ENCODE measurements at regions not wholly inside any gene's neighbourhood (a gene's known extent, or its start where the extent isn't known, plus 50 kb on each side); places are given as distances from the start of the nearest gene placed in this dataset.

- Histone ChIP-seq H3K9me1 (replicated peaks; ENCODE audit: control insufficient read depth, extremely low read depth, insufficient read depth, low read length) (no peaks in the 10 kb centered on the region), H3K4me2 (ENCODE audit: insufficient read depth, low read length) (no peak overlapping the region)
- CTCF ChIA-PET = interaction anchor here (0.7 to 1.4 kb wide), 4 partner anchors 10 to 371 kb away, joined by 3 to 5 read pairs (median 4); partner anchors contain the start of gene PTGS2
Observed at GRCh38 chr1:186615332-186615731, 64.9 kb downstream of the PTGS2 start.

More at GRCh38 chr1:186615332-186615731, 64.9 kb downstream of the PTGS2 start:
- Histone ChIP-seq H3K27ac (ENCODE audit: insufficient read depth, low read depth, low read length) (no peak overlapping the region), H3K36me3 (ENCODE audit: control insufficient read depth in 2 of 2, extremely low read depth in 1 of 2, insufficient read depth in 2 of 2, low read length in 2 of 2) (no peaks in the 10 kb centered on the region), H3K79me2 (ENCODE audit: control insufficient read depth, insufficient read depth, low read length) (no peaks in the 10 kb centered on the region), H3K9me3 (replicated peaks; ENCODE audit: control insufficient read depth, insufficient read depth, low read length) (no peaks in the 10 kb centered on the region), H2AFZ (ENCODE audit: low read depth, low read length) (peak overlapping the region; percentile 19), H3K9ac (replicated peaks; ENCODE audit: extremely low read depth, insufficient read depth, low read length) (no peak overlapping the region), H3K27me3 (ENCODE audit: control insufficient read depth in 2 of 2, insufficient read depth in 2 of 2, low read length in 2 of 2) (no peaks in the 10 kb centered on the region), H3K4me3 (replicated peaks in 1 of 3; ENCODE audit: insufficient read depth in 1 of 3, low read depth in 1 of 3, low read length in 3 of 3) (no peak overlapping the region), H4K20me1 (replicated peaks; ENCODE audit: control insufficient read depth, extremely low read depth, insufficient read depth, low read length) (no peaks in the 10 kb centered on the region), H3K4me1 (ENCODE audit: control insufficient read depth, extremely low read depth, insufficient read depth, low read length) (no peaks in the 10 kb centered on the region)
- dilution Hi-C loops (cut with MboI; ENCODE audit: extremely low pct_ligation_motif_present, low sequenced_read_pairs) = no loop called here
- TF ChIP-seq CTCF (IDR thresholded peaks at IDR 0.05; ENCODE audit: extremely low read depth in 1 of 2, insufficient read depth in 1 of 2, low read depth in 1 of 2, low read length in 2 of 2) (no peak), MYC (IDR thresholded peaks at IDR 0.05; ENCODE audit: low read depth, low read length) (no peak), FOS (IDR thresholded peaks at IDR 0.05; ENCODE audit: borderline replicate concordance, insufficient read depth, low read length) (no peak), EZH2 (IDR thresholded peaks at IDR 0.05; ENCODE audit: borderline replicate concordance, low read depth, low read length, severe bottlenecking) (no peak), POLR2AphosphoS5 (IDR thresholded peaks at IDR 0.05; ENCODE audit: insufficient read depth, low read depth, low read length) (no peak), POLR2A (IDR thresholded peaks at IDR 0.05; ENCODE audit: low read depth, low read length) (no peak), GATA2 (IDR thresholded peaks at IDR 0.05; ENCODE audit: insufficient read depth, insufficient read length, low read depth, low read length) (no peak), MAX (IDR thresholded peaks at IDR 0.05; ENCODE audit: insufficient read depth, insufficient read length) (no peak)
- POLR2A ChIA-PET = no interaction called here
- BruUV-seq (replicated peaks) = no TSS peak
- FAIRE-seq = peak; percentile 8
- intact Hi-C loops (cut with micrococcal nuclease) = no loop called here
- no peak for DNase-seq (ENCODE audit: low read depth, low spot score)
